ENCODE measurements at regions not wholly inside any gene's neighbourhood (a gene's known extent, or its start where the extent isn't known, plus 50 kb on each side); places are given as distances from the start of the nearest gene placed in this dataset.

DNA sequence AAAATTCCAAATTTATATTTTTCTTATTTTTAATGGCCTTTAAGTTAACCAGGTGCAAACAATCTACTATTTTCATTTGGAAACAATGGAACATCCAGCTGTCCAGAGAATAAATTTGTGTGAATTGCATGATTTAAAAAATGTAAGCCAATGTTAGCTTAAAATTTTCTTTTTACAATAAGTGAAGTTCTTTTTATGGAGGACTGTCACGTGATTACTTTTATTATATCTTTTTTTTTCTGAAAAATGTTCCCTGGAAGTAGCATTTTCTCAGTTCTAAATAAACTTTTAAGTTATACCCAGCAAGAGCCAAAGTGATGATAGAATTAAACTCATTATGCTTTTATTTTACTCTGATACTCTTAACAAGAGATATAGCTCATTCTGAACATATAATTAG, 267.7 kb upstream of the SLC35B3 start:
- TF ChIP-seq GATA3 (IDR thresholded peaks at IDR 0.05; ENCODE audit: low read depth, low read length): no peak
- TF ChIP-seq GATA2 (IDR thresholded peaks at IDR 0.05; ENCODE audit: low read depth, low read length): no peak

Data from SH-SY5Y (cell line).